ENCODE measurements at regions not wholly inside any gene's neighbourhood (a gene's known extent, or its start where the extent isn't known, plus 50 kb on each side); places are given as distances from the start of the nearest gene placed in this dataset.

DNA sequence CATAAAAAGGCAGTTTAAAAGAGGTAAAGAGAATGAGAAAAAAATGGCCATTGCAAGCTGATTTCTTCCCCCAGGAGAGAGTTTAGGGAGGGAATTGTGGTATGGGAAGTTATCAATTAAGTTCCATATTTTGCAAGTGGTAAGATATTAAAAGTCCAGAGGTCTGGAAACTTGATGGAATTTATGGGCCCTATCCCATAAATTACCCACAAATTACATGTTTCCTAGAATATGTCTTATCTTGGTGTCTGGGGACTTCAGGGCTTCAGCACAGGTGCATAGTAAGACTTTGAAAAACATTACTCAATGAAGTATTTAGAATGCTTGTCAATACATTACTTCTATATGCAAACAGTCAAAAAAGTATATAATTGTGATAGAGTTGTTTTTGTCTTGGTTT, 614.9 kb upstream of the LRRC4C start:
- H3K27ac ChIP-seq (ENCODE audit: low read depth, low read length) = no peak overlapping the region
- DNase-seq (ENCODE audit: low read depth, low spot score) = no peak
- H3K27me3 ChIP-seq (ENCODE audit: control insufficient read depth, insufficient read depth, low read length) = no peaks in the 10 kb centered on the region
- peaks cover 3% of the 10 kb centered on the region; the same call in 1 of the 2 replicates for H3K9me3 ChIP-seq (ENCODE audit: control insufficient read depth, insufficient read depth, low read length)
- ChIA-PET POLR2A (no interaction called here), CTCF (no interaction called here)
- TF ChIP-seq, protein P1, sequence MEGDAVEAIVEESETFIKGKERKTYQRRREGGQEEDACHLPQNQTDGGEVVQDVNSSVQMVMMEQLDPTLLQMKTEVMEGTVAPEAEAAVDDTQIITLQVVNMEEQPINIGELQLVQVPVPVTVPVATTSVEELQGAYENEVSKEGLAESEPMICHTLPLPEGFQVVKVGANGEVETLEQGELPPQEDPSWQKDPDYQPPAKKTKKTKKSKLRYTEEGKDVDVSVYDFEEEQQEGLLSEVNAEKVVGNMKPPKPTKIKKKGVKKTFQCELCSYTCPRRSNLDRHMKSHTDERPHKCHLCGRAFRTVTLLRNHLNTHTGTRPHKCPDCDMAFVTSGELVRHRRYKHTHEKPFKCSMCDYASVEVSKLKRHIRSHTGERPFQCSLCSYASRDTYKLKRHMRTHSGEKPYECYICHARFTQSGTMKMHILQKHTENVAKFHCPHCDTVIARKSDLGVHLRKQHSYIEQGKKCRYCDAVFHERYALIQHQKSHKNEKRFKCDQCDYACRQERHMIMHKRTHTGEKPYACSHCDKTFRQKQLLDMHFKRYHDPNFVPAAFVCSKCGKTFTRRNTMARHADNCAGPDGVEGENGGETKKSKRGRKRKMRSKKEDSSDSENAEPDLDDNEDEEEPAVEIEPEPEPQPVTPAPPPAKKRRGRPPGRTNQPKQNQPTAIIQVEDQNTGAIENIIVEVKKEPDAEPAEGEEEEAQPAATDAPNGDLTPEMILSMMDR (IDR thresholded peaks at IDR 0.05; ENCODE audit: low read depth, low read length) = no peak
- H3K4me3 ChIP-seq (ENCODE audit: low read depth, low read length) = no peak overlapping the region

GRCh38 chr11:42075180-42075579, 615.7 kb upstream of the LRRC4C start:
- no peak overlapping the region for H3K4me3 ChIP-seq (ENCODE audit: low read depth, low read length)
- H3K9me3 ChIP-seq (ENCODE audit: control insufficient read depth, insufficient read depth, low read length) = peaks cover 3% of the 10 kb centered on the region; the same call in 1 of the 2 replicates
- DNase-seq (ENCODE audit: low read depth, low spot score) = no peak
- CTCF ChIA-PET = no interaction called here
- H3K27ac ChIP-seq (ENCODE audit: low read depth, low read length) = no peak overlapping the region
- TF ChIP-seq, protein P1 (IDR thresholded peaks at IDR 0.05; ENCODE audit: low read depth, low read length) = no peak
- POLR2A ChIA-PET = no interaction called here
- no peaks in the 10 kb centered on the region for H3K27me3 ChIP-seq (ENCODE audit: control insufficient read depth, insufficient read depth, low read length)

- Histone ChIP-seq H3K4me3 (ENCODE audit: low read depth, low read length) (no peak overlapping the region), H3K27ac (ENCODE audit: low read depth, low read length) (no peak overlapping the region), H3K27me3 (ENCODE audit: control insufficient read depth, insufficient read depth, low read length) (no peaks in the 10 kb centered on the region), H3K9me3 (ENCODE audit: control insufficient read depth, insufficient read depth, low read length) (peaks cover 2% of the 10 kb centered on the region)
- DNase-seq (ENCODE audit: low read depth, low spot score) = no peak
- POLR2A ChIA-PET = no interaction called here
- TF ChIP-seq, protein P1 (IDR thresholded peaks at IDR 0.05; ENCODE audit: low read depth, low read length) = no peak
- CTCF ChIA-PET = no interaction called here
These were observed 618.3 kb upstream of the LRRC4C start for GRCh38 chr11:42077794-42078193.

- ChIA-PET POLR2A (no interaction called here), CTCF (no interaction called here)
- Histone ChIP-seq H3K4me3 (ENCODE audit: low read depth, low read length) (no peak overlapping the region), H3K27me3 (ENCODE audit: control insufficient read depth, insufficient read depth, low read length) (no peaks in the 10 kb centered on the region), H3K9me3 (ENCODE audit: control insufficient read depth, insufficient read depth, low read length) (peaks cover 2% of the 10 kb centered on the region; the same call in 1 of the 2 replicates), H3K27ac (ENCODE audit: low read depth, low read length) (no peak overlapping the region)
- TF ChIP-seq, protein P1 (IDR thresholded peaks at IDR 0.05; ENCODE audit: low read depth, low read length) = no peak
- DNase-seq (ENCODE audit: low read depth, low spot score) = no peak
These were observed 626.3 kb upstream of the LRRC4C start for GRCh38 chr11:42085736-42086135.

- Histone ChIP-seq H3K4me3 (ENCODE audit: low read depth, low read length) (no peak overlapping the region), H3K27me3 (ENCODE audit: control insufficient read depth, insufficient read depth, low read length) (no peaks in the 10 kb centered on the region), H3K27ac (ENCODE audit: low read depth, low read length) (no peak overlapping the region), H3K9me3 (ENCODE audit: control insufficient read depth, insufficient read depth, low read length) (peaks cover 5% of the 10 kb centered on the region; the same call in 1 of the 2 replicates)
- no peak for DNase-seq (ENCODE audit: low read depth, low spot score)
- ChIA-PET POLR2A (no interaction called here), CTCF (no interaction called here)
- TF ChIP-seq, protein P1 (IDR thresholded peaks at IDR 0.05; ENCODE audit: low read depth, low read length) = no peak
These were observed 634.1 kb upstream of the LRRC4C start for GRCh38 chr11:42093541-42093940.
